Suprapubic skin (tissue), 4 donors: ENCODE measurements at regions not wholly inside any gene's neighbourhood (a gene's known extent, or its start where the extent isn't known, plus 50 kb on each side); places are given as distances from the start of the nearest gene placed in this dataset.

Source experiments
- CTCF ChIP-seq, 2 donors: fragments of 200-600 bp in 1 of 2; fragments of 450-650 bp in 1 of 2; sonication (generic) in 1 of 2; IDR thresholded peaks; one replicate each; pipeline ENCODE4 v1.5.1; 2016 to 2019; ENCODE audit warnings: antibody characterized with exemption in 2 of 2, mild to moderate bottlenecking in 1 of 2, moderate library complexity in 1 of 2
- EP300 ChIP-seq: sonication (generic); formaldehyde crosslinking; IDR thresholded peaks from one replicate; pipeline ENCODE4 v1.6.1; 2017; ENCODE audit warnings: antibody characterized with exemption
- POLR2A ChIP-seq, 2 donors: fragments of 450-650 bp; IDR thresholded peaks; one replicate each; pipeline ENCODE4 v1.6.1; 2017; ENCODE audit warnings: antibody characterized with exemption in 2 of 2, mild to moderate bottlenecking in 2 of 2, moderate library complexity in 2 of 2
- POLR2AphosphoS5 ChIP-seq, 3 donors: sonication (generic); formaldehyde crosslinking; IDR thresholded peaks; one replicate each; pipeline ENCODE4 v1.6.1; 2017; ENCODE audit warnings: antibody characterized with exemption in 3 of 3

- TF ChIP-seq CTCF (IDR thresholded peaks at IDR 0.05) (no peak), POLR2A (IDR thresholded peaks at IDR 0.05) (no peak), POLR2AphosphoS5 (IDR thresholded peaks at IDR 0.05) (no peak), EP300 (no peak)
Observed at GRCh38 chr7:130940907-130941306, 206.9 kb upstream of the KLF14 start.
